OCI-LY7 (cell line): ENCODE measurements at regions not wholly inside any gene's neighbourhood (a gene's known extent, or its start where the extent isn't known, plus 50 kb on each side); places are given as distances from the start of the nearest gene placed in this dataset.

Experiments used
- BruUV-seq: library from RNA; stranded (reverse); fragments of 400-500 nt; replicated peaks from 2 replicates; lab custom pipeline; 2021; lab: Mats Ljungman, UMichigan
- CTCF ChIA-PET: fragments of 300-600 bp; sonication (Branson Sonifier 250); formaldehyde crosslinking; loops from one replicate; lab custom pipeline; 2022; ENCODE audit warnings: antibody characterized with exemption; ENCODE audit not compliant: unreplicated experiment; lab: Charles Lee
- POLR2A ChIA-PET: fragments of 300-600 bp; sonication (Branson Sonifier 250); formaldehyde crosslinking; loops from one replicate; lab custom pipeline; 2022; ENCODE audit warnings: antibody characterized with exemption; lab: Charles Lee
- DNase-seq: peaks from one replicate; pipeline ENCODE4 v3.0.0-alpha.2; 2015; ENCODE audit warnings: low spot score
- H2AFZ ChIP-seq: fragments of 200-600 bp; sonication (generic), shearing (Covaris generic); 2 replicates; pipeline ENCODE4 v1.6.1; 2014; ENCODE audit warnings: mild to moderate bottlenecking, antibody characterized with exemption, low read length, moderate library complexity
- H3K27ac ChIP-seq: fragments of 200-600 bp; sonication (generic); 2 replicates; pipeline ENCODE4 v1.5.1; 2014; ENCODE audit warnings: mixed run types, low read depth, mild to moderate bottlenecking, moderate library complexity, low read length, inconsistent platforms; ENCODE audit not compliant: poor library complexity, severe bottlenecking
- H3K36me3 ChIP-seq: fragments of 200-600 bp; sonication (generic); 2 replicates; pipeline ENCODE4 v1.6.1; 2014; ENCODE audit warnings: mild to moderate bottlenecking, antibody characterized with exemption, low read length, moderate library complexity, mixed read lengths; ENCODE audit not compliant: insufficient read depth
- H3K4me1 ChIP-seq: fragments of 200-600 bp; sonication (generic); 2 replicates; pipeline ENCODE4 v1.5.1; 2014; ENCODE audit warnings: mild to moderate bottlenecking, low read length; ENCODE audit not compliant: insufficient read depth, poor library complexity, severe bottlenecking
- H3K4me2 ChIP-seq: fragments of 200-600 bp; sonication (generic); 2 replicates; pipeline ENCODE4 v1.6.1; 2014; ENCODE audit warnings: mild to moderate bottlenecking, low read length
- H3K4me3 ChIP-seq: fragments of 200-600 bp; sonication (generic); 2 replicates; pipeline ENCODE4 v1.5.1; 2014; ENCODE audit warnings: mild to moderate bottlenecking, low read depth, low read length; ENCODE audit not compliant: poor library complexity, severe bottlenecking
- H3K79me2 ChIP-seq: fragments of 200-600 bp; sonication (generic); 2 replicates; pipeline ENCODE4 v1.6.1; 2016; ENCODE audit warnings: low read depth, mild to moderate bottlenecking, low read length, moderate library complexity, mixed read lengths; ENCODE audit not compliant: insufficient read depth
- H3K9me2 ChIP-seq: fragments of 200-600 bp; sonication (generic); 2 replicates; pipeline ENCODE4 v1.6.1; 2016; ENCODE audit warnings: mild to moderate bottlenecking, low read length, mixed read lengths; ENCODE audit not compliant: insufficient read depth
- H3K9me3 ChIP-seq: fragments of 200-600 bp; sonication (generic); 2 replicates; pipeline ENCODE4 v1.6.1; 2014; ENCODE audit warnings: mild to moderate bottlenecking, mixed run types, low read length, mixed read lengths
- H4K20me1 ChIP-seq: fragments of 200-600 bp; sonication (generic); 2 replicates; pipeline ENCODE4 v1.6.1; 2014; ENCODE audit warnings: mild to moderate bottlenecking, antibody characterized with exemption, low read length, moderate library complexity, mixed read lengths; ENCODE audit not compliant: insufficient read depth
- EZH2phosphoT487 ChIP-seq: fragments of 200-600 bp; sonication (generic); IDR thresholded peaks from 2 replicates; pipeline ENCODE4 v1.6.1; 2018; ENCODE audit warnings: low read depth, borderline replicate concordance, mild to moderate bottlenecking, mixed run types, antibody characterized with exemption, low read length, moderate library complexity, mixed read lengths
- intact Hi-C: fragments of 100-400 bp; cut with micrococcal nuclease; formaldehyde crosslinking; loops from one replicate; pipeline ENCODE4 v1.10.0; 2022; ENCODE audit not compliant: unreplicated experiment
- TF ChIP-seq, protein P1 (sequence below): fragments of 200-600 bp; sonication (generic); conservative IDR thresholded peaks from 2 replicates; pipeline ENCODE4 v1.5.1; 2014; ENCODE audit warnings: mild to moderate bottlenecking, antibody characterized with exemption, low read length, moderate library complexity, mixed read lengths

DNA sequence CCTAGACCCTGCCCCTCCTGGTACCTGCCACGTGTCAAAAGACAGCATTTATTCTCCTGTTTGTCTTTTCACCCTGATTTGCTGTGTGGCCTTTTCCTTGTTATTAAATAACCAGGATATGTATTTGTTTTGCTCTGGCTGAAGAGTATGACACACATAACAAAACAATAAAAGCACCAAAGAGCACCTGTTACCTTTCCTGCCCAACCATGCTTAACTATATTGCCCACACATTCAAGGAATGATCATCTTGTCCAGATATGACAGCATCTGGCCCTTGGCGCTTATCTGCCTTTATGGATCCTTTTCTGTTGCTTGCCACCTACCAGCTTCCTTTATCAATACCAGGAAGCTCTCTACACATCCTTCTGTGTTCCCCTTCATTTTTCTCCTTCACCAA, 357.7 kb downstream of the FGFR2 start:
- BruUV-seq: no TSS peak
- H2AFZ ChIP-seq: no peak overlapping the region
- no peaks in the 10 kb centered on the region for H3K9me2 ChIP-seq
- no peak for DNase-seq
- intact Hi-C loops: no loop called here
- ChIA-PET POLR2A (no interaction called here), CTCF (no interaction called here)
- no peak overlapping the region for H3K4me3 ChIP-seq
- peaks cover 7% of the 10 kb centered on the region; the same call in 1 of the 2 replicates for H3K9me3 ChIP-seq
- H3K4me1 ChIP-seq: no peaks in the 10 kb centered on the region
- TF ChIP-seq, protein P1, sequence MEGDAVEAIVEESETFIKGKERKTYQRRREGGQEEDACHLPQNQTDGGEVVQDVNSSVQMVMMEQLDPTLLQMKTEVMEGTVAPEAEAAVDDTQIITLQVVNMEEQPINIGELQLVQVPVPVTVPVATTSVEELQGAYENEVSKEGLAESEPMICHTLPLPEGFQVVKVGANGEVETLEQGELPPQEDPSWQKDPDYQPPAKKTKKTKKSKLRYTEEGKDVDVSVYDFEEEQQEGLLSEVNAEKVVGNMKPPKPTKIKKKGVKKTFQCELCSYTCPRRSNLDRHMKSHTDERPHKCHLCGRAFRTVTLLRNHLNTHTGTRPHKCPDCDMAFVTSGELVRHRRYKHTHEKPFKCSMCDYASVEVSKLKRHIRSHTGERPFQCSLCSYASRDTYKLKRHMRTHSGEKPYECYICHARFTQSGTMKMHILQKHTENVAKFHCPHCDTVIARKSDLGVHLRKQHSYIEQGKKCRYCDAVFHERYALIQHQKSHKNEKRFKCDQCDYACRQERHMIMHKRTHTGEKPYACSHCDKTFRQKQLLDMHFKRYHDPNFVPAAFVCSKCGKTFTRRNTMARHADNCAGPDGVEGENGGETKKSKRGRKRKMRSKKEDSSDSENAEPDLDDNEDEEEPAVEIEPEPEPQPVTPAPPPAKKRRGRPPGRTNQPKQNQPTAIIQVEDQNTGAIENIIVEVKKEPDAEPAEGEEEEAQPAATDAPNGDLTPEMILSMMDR: no peak
- TF ChIP-seq EZH2phosphoT487: no peak
- no peaks in the 10 kb centered on the region for H3K79me2 ChIP-seq
- H4K20me1 ChIP-seq: no peaks in the 10 kb centered on the region
- H3K4me2 ChIP-seq: no peak overlapping the region
- H3K36me3 ChIP-seq: no peaks in the 10 kb centered on the region
- H3K27ac ChIP-seq: no peak overlapping the region

DNA sequence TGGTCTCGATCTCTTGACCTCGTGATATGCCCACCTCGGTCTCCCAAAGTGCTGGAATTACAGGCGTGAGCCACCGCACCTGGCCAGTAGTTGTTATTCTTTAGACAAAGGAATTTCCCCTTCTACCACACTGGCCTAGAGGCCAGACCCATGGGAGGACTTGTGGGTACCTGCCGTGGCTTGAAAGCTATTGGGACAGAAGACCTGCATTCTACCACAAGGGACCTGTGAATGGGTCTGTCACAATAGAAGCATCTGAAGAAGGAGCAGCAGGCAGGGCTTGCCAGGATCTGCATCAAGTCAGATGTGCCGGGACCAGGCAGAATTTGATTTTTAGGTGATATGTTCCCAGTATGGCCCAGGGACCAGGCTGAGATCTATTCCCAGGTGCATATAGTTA, 356.9 kb downstream of the FGFR2 start:
- no TSS peak for BruUV-seq

More for the DNA sequence above, 356.9 kb downstream of the FGFR2 start:
- no peaks in the 10 kb centered on the region for H3K36me3 ChIP-seq
- H3K9me3 ChIP-seq: peaks cover 7% of the 10 kb centered on the region; the same call in 1 of the 2 replicates
- no peak overlapping the region for H3K4me2 ChIP-seq
- TF ChIP-seq, protein P1: no peak
- TF ChIP-seq EZH2phosphoT487: no peak
- no peaks in the 10 kb centered on the region for H3K4me1 ChIP-seq
- intact Hi-C loops: no loop called here
- H3K79me2 ChIP-seq: no peaks in the 10 kb centered on the region
- no peak overlapping the region for H2AFZ ChIP-seq
- no peak overlapping the region for H3K27ac ChIP-seq
- no peaks in the 10 kb centered on the region for H4K20me1 ChIP-seq
- H3K9me2 ChIP-seq: no peaks in the 10 kb centered on the region
- H3K4me3 ChIP-seq: no peak overlapping the region
- POLR2A ChIA-PET: no interaction called here
- CTCF ChIA-PET: no interaction called here
- DNase-seq: no peak
